BLaER1 treated with 17β-estradiol and CSF1 and Interleukin-3, amounts not matched to agents 10 nM and 100 nM (cell line): ENCODE measurements at regions not wholly inside any gene's neighbourhood (a gene's known extent, or its start where the extent isn't known, plus 50 kb on each side); places are given as distances from the start of the nearest gene placed in this dataset.

Experiments used
- H3K27ac ChIP-seq, 11 experiments: shearing (Covaris generic); formaldehyde crosslinking; 2 replicates each; pipeline ENCODE4 v1.8.1; 2022
- H3K27me3 ChIP-seq, 11 experiments: shearing (Covaris generic); formaldehyde crosslinking; 2 replicates each; pipeline ENCODE4 v1.8.1; 2022
- H3K36me3 ChIP-seq, 11 experiments: shearing (Covaris generic); formaldehyde crosslinking; 2 replicates each; pipeline ENCODE4 v1.8.1; 2022
- H3K4me1 ChIP-seq, 10 experiments: shearing (Covaris generic); formaldehyde crosslinking; 2 replicates each; pipeline ENCODE4 v1.8.1; 2022
- H3K4me2 ChIP-seq, 11 experiments: shearing (Covaris generic); formaldehyde crosslinking; 2 replicates each; pipeline ENCODE4 v1.8.1; 2022
- H3K4me3 ChIP-seq, 10 experiments: shearing (Covaris generic); formaldehyde crosslinking; 2 replicates each; pipeline ENCODE4 v1.8.1; 2022
- H3K9ac ChIP-seq, 11 experiments: shearing (Covaris generic); formaldehyde crosslinking; 2 replicates each; pipeline ENCODE4 v1.8.1; 2022
- H3K9me3 ChIP-seq, 11 experiments: shearing (Covaris generic); formaldehyde crosslinking; replicated peaks in 1 of 11; 2 replicates each; pipeline ENCODE4 v1.8.1; 2022
- H4K20me1 ChIP-seq, 11 experiments: shearing (Covaris generic); formaldehyde crosslinking; 2 replicates each; pipeline ENCODE4 v1.8.1; 2022
- Cebpa-rat ChIP-seq, 11 experiments: shearing (Covaris generic); IDR thresholded peaks; 2 replicates each; pipeline ENCODE4 v1.8.1; 2022

- Histone ChIP-seq H3K36me3 (no peaks in the 10 kb centered on the region), H3K27ac (no peak overlapping the region), H3K4me3 (no peak overlapping the region), H3K4me1 (no peaks in the 10 kb centered on the region), H3K9ac (no peak overlapping the region), H4K20me1 (no peaks in the 10 kb centered on the region), H3K9me3 (no peaks in the 10 kb centered on the region), H3K4me2 (no peak overlapping the region), H3K27me3 (no peaks in the 10 kb centered on the region)
- no peak for TF ChIP-seq Cebpa-rat (IDR thresholded peaks at IDR 0.05)
These were observed 1283.4 kb downstream of the PCDH7 start for GRCh38 chr4:32003548-32003947.

- H3K27me3 ChIP-seq, result no peaks in the 10 kb centered on the region
- no peaks in the 10 kb centered on the region for H3K4me1 ChIP-seq
- H3K4me2 ChIP-seq, result 0 out of 22 replicates have a peak overlapping the region, but pooled peaks of 1 of the 11 experiments have one; percentile 15
- no peak overlapping the region for H3K4me3 ChIP-seq
- H3K27ac ChIP-seq, result no peak overlapping the region
- no peak overlapping the region for H3K9ac ChIP-seq
- no peaks in the 10 kb centered on the region for H4K20me1 ChIP-seq
- TF ChIP-seq Cebpa-rat (IDR thresholded peaks at IDR 0.05), result no peak
- H3K9me3 ChIP-seq, result no peaks in the 10 kb centered on the region; a peak in 1 of 22 replicates
- H3K36me3 ChIP-seq, result no peaks in the 10 kb centered on the region
These were observed 1290.1 kb downstream of the PCDH7 start for GRCh38 chr4:32010221-32010620.

- H3K4me2 ChIP-seq, result no peak overlapping the region
- TF ChIP-seq Cebpa-rat (IDR thresholded peaks at IDR 0.05), result no peak
These were observed 1301.9 kb downstream of the PCDH7 start for GRCh38 chr4:32022071-32022470.

GRCh38 chr4:32025851-32026459 is 1305.8 kb downstream of the PCDH7 start:
- no peak for TF ChIP-seq Cebpa-rat (IDR thresholded peaks at IDR 0.05)
- H3K27ac ChIP-seq, result no peak overlapping the region
- no peak overlapping the region for H3K9ac ChIP-seq
- H3K4me2 ChIP-seq, result peak overlapping the region in 2 of 11 experiments; percentile 43 to 56; a peak in 4 of 22 replicates
- H3K9me3 ChIP-seq, result no peaks in the 10 kb centered on the region
- H4K20me1 ChIP-seq, result no peaks in the 10 kb centered on the region
- no peak overlapping the region for H3K4me3 ChIP-seq
- H3K27me3 ChIP-seq, result no peaks in the 10 kb centered on the region
- H3K4me1 ChIP-seq, result peaks cover 0 to 28% (median 0%) of the 10 kb centered on the region in 10 experiments; a peak in 4 of 20 replicates
- no peaks in the 10 kb centered on the region for H3K36me3 ChIP-seq

More at GRCh38 chr4:32022071-32022470, 1301.9 kb downstream of the PCDH7 start:
- Histone ChIP-seq H3K36me3 (no peaks in the 10 kb centered on the region), H4K20me1 (no peaks in the 10 kb centered on the region), H3K4me1 (peaks cover 0 to 28% (median 0%) of the 10 kb centered on the region in 10 experiments; a peak in 4 of 20 replicates), H3K9me3 (no peaks in the 10 kb centered on the region), H3K9ac (no peak overlapping the region), H3K27ac (no peak overlapping the region), H3K27me3 (no peaks in the 10 kb centered on the region), H3K4me3 (no peak overlapping the region)

- Histone ChIP-seq H4K20me1 (no peaks in the 10 kb centered on the region), H3K36me3 (no peaks in the 10 kb centered on the region), H3K4me2 (no peak overlapping the region), H3K4me1 (peaks cover 0 to 38% (median 0%) of the 10 kb centered on the region in 10 experiments; a peak in 6 of 20 replicates), H3K9me3 (peaks cover 0 to 15% (median 0%) of the 10 kb centered on the region in 11 experiments; a peak in 7 of 22 replicates), H3K27ac (no peak overlapping the region), H3K4me3 (no peak overlapping the region), H3K27me3 (no peaks in the 10 kb centered on the region), H3K9ac (no peak overlapping the region)
- TF ChIP-seq Cebpa-rat (IDR thresholded peaks at IDR 0.05), result no peak
These were observed 1310.2 kb downstream of the PCDH7 start for GRCh38 chr4:32030406-32030805.

- H3K9me3 ChIP-seq, result peaks cover 0 to 15% (median 0%) of the 10 kb centered on the region in 11 experiments; a peak in 7 of 22 replicates
- H3K4me2 ChIP-seq, result no peak overlapping the region
- H3K27me3 ChIP-seq, result no peaks in the 10 kb centered on the region
- H3K4me3 ChIP-seq, result no peak overlapping the region
- peaks cover 0 to 32% (median 0%) of the 10 kb centered on the region in 10 experiments; a peak in 6 of 20 replicates for H3K4me1 ChIP-seq
- no peak overlapping the region for H3K9ac ChIP-seq
- no peak for TF ChIP-seq Cebpa-rat (IDR thresholded peaks at IDR 0.05)
- no peak overlapping the region for H3K27ac ChIP-seq
- H3K36me3 ChIP-seq, result no peaks in the 10 kb centered on the region
- H4K20me1 ChIP-seq, result no peaks in the 10 kb centered on the region
These were observed 1310.9 kb downstream of the PCDH7 start for GRCh38 chr4:32031026-32031425.

GRCh38 chr4:32032136-32032672 is 1312.0 kb downstream of the PCDH7 start:
- H3K27ac ChIP-seq, result peak overlapping the region in 4 of 11 experiments; percentile 41 to 79 (median 68); a peak in 7 of 22 replicates

GRCh38 chr4:32037399-32037798 is 1317.2 kb downstream of the PCDH7 start:
- Histone ChIP-seq H3K4me3 (no peak overlapping the region), H3K4me2 (no peak overlapping the region), H3K27ac (no peak overlapping the region), H3K9ac (no peak overlapping the region), H3K9me3 (peaks cover 0 to 8% (median 0%) of the 10 kb centered on the region in 11 experiments; a peak in 7 of 22 replicates), H3K4me1 (peaks cover 0 to 12% (median 0%) of the 10 kb centered on the region in 10 experiments; a peak in 4 of 20 replicates), H3K27me3 (no peaks in the 10 kb centered on the region), H4K20me1 (no peaks in the 10 kb centered on the region), H3K36me3 (no peaks in the 10 kb centered on the region)
- TF ChIP-seq Cebpa-rat (IDR thresholded peaks at IDR 0.05), result no peak

More at GRCh38 chr4:32032136-32032672, 1312.0 kb downstream of the PCDH7 start:
- Histone ChIP-seq H3K4me3 (no peak overlapping the region), H3K27me3 (no peaks in the 10 kb centered on the region), H3K9ac (peak overlapping the region in 2 of 11 experiments; percentile 7 to 52; a peak in 2 of 22 replicates), H3K9me3 (peaks cover 0 to 15% (median 0%) of the 10 kb centered on the region in 11 experiments; a peak in 7 of 22 replicates), H4K20me1 (no peaks in the 10 kb centered on the region), H3K36me3 (no peaks in the 10 kb centered on the region), H3K4me1 (peaks cover 0 to 24% (median 0%) of the 10 kb centered on the region in 10 experiments; a peak in 6 of 20 replicates), H3K4me2 (peak overlapping the region in 3 of 11 experiments; percentile 45 to 75 (median 59); a peak in 6 of 22 replicates)
- TF ChIP-seq Cebpa-rat (IDR thresholded peaks at IDR 0.05), result no peak

GRCh38 chr4:32042486-32043247 is 1322.5 kb downstream of the PCDH7 start:
- Histone ChIP-seq H3K4me3 (no peak overlapping the region), H3K4me1 (no peaks in the 10 kb centered on the region), H3K9ac (no peak overlapping the region), H3K27ac (no peak overlapping the region), H4K20me1 (no peaks in the 10 kb centered on the region), H3K27me3 (no peaks in the 10 kb centered on the region), H3K9me3 (no peaks in the 10 kb centered on the region), H3K4me2 (no peak overlapping the region), H3K36me3 (no peaks in the 10 kb centered on the region)
- TF ChIP-seq Cebpa-rat (IDR thresholded peaks at IDR 0.05), result no peak
